Muscle layer of colon (tissue), 2 donors: ENCODE measurements at regions not wholly inside any gene's neighbourhood (a gene's known extent, or its start where the extent isn't known, plus 50 kb on each side); places are given as distances from the start of the nearest gene placed in this dataset.

Experiments
- H3K27ac ChIP-seq: one replicate; pipeline ENCODE4 v1.7.0; 2013; ENCODE audit warnings: low read depth, mild to moderate bottlenecking, low read length, moderate library complexity
- H3K27me3 ChIP-seq, 2 donors: one replicate each; pipeline ENCODE4 v1.7.0; 2013; ENCODE audit warnings: low read length in 2 of 2, mild to moderate bottlenecking in 2 of 2; ENCODE audit not compliant: insufficient read depth in 2 of 2, control insufficient read depth in 1 of 2
- H3K36me3 ChIP-seq: one replicate; pipeline ENCODE4 v1.7.0; 2013; ENCODE audit warnings: mild to moderate bottlenecking, low read length; ENCODE audit not compliant: insufficient read depth
- H3K4me1 ChIP-seq: one replicate; pipeline ENCODE4 v1.7.0; 2013; ENCODE audit warnings: mild to moderate bottlenecking, low read length; ENCODE audit not compliant: insufficient read depth
- H3K4me3 ChIP-seq, 2 donors: one replicate each; pipeline ENCODE4 v1.7.0; 2013; ENCODE audit warnings: low read length in 2 of 2, low read depth in 1 of 2, mild to moderate bottlenecking in 1 of 2, moderate library complexity in 1 of 2
- H3K9ac ChIP-seq: one replicate; pipeline ENCODE4 v1.7.0; 2013; ENCODE audit warnings: low read length
- H3K9me3 ChIP-seq: one replicate; pipeline ENCODE4 v1.7.0; 2013; ENCODE audit warnings: mild to moderate bottlenecking, low read length
- donor health status: abdominal sarcoma.
- donor health status: Adenocarcinoma of cecum.

DNA sequence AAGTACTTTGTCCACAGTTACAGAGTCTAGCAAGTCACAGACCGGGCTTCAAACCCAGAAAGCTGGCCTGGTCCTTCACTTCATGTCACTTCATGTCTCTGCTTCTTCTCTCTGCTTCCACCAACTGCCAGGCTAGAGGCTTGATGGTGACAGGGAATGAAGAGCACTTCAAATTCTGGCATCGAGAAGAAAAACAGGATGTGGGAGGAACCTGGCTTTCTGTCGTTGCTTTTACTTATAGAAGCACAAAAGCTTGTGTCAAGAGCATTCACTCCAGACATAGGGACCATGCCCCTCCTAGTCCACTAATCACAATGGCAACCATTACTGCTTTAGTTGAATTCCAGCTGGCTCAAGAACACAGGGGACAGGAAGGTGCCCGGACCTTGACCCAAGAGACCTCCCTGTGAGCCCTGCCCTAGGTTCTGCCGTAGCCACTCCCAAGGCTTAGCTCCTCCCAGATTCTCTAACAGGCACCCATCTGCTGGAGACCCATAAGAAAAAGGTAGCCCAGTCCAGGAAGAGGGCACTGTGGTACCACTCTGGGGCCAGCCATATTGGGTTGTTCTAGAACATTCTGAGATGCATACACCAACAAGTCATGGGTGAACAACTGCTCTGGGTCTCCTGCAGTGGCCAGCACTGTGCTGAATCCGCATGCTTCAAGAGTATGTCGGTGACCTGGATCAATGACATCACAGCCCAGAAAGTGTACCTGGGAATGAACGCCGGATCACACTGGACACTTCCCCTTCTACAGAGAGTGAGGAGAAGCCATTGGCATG lies 181.8 kb downstream of the C16orf95 start:
- Histone ChIP-seq H3K27me3 (no peaks in the 10 kb centered on the region), H3K9me3 (no peaks in the 10 kb centered on the region), H3K4me1 (no peaks in the 10 kb centered on the region), H3K36me3 (no peaks in the 10 kb centered on the region), H3K9ac (no peak overlapping the region), H3K27ac (no peak overlapping the region), H3K4me3 (no peak overlapping the region)

DNA sequence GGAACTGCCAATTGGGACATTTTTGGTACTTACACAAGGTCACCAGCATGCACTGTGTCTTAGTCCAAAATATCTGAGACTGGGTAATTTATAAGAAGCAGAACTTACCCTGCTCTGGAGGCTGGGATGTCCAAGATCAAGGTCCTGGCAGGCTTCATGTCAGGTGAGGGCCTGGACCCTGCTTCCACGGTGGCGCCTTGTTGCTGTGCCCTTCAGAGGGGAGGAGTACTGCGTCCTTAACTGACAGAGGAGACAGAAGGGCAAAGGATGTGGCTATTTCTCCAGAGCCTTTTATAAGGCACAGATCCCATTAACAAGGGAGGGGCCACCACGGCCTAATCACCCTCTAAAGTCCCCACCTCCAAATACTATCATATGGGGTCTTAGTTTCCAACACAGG lies 178.9 kb downstream of the C16orf95 start:
- Histone ChIP-seq H3K9ac (no peak overlapping the region), H3K27me3 (no peaks in the 10 kb centered on the region), H3K27ac (no peak overlapping the region), H3K4me3 (no peak overlapping the region), H3K36me3 (no peaks in the 10 kb centered on the region), H3K9me3 (no peaks in the 10 kb centered on the region), H3K4me1 (no peaks in the 10 kb centered on the region)

DNA sequence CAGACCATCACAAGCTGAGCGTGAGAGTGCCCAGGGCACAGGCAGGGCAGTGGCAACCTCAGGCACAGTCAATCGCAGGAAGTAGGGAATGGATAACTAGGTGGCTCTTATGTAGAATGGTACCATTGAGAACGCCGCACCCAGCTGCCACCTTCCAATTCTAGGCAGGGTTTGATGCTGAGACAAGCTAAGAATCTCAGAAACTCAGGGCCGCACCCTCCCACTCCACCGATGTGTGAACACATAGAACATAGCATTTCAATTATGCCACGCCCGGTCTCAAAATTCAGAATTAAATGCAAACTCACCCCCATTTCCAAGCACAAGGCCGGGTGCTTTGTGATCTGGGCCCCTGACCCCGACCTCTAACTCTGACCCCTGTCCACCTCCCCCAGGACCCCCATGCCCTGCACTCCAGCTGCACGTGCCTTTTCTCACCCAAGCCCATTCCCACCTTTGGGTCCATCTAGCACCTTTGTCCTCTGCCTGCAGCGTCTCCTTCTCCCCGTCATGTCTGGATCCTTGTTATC lies 178.4 kb downstream of the C16orf95 start:
- no peaks in the 10 kb centered on the region for H3K9me3 ChIP-seq
- H3K4me1 ChIP-seq, result no peaks in the 10 kb centered on the region
- H3K27me3 ChIP-seq, result no peaks in the 10 kb centered on the region
- H3K36me3 ChIP-seq, result no peaks in the 10 kb centered on the region
- no peak overlapping the region for H3K4me3 ChIP-seq
- H3K9ac ChIP-seq, result no peak overlapping the region
- H3K27ac ChIP-seq, result no peak overlapping the region

DNA sequence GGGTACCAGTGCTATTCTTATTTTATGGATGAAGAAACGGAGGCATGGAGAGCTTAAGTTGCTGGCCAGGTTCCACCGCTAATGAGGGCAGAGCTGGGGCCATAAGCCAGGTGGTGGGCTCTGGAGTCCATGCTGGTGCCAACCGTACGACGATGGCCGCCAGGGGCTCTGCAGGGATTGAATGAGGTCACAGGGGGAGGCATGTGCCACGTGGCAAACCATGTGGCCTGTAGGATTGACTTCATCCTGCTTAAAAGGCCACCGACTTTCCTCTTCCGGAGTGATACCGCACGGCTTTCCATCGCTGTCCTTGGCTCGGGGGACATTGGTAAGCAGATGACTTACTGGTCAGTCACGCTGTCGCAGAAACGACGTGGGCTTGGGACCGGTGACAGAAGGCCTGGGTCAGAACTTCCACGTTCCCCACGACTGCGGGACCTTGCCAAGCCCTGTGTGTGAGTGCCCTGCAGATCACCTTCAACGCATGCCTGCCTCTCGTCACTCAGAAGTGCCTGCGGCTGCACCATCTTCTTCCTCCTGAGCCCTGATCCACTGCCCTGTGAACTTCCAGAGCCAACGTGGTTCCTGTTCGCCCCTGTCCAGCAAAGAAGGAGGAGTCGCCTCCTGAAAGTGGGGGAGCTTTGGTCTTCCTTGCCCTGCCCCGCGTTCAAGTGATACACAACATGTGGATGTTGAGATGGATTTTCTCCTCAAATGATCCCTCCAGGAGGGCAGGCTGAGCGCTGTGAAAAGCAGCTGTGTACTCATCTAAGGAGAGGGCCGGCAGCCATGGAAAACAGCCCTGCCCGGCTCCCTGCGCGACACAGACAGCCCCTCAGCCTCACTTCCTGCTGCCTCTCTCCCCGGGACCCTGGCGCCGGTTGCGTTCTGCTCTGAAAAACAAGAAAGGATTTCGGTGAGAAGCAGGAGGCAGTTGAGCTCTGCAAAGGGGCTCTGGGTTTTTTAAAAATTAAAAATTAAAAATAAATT lies 176.7 kb downstream of the C16orf95 start:
- Histone ChIP-seq H3K9me3 (no peaks in the 10 kb centered on the region), H3K9ac (no peak overlapping the region), H3K27ac (no peak overlapping the region), H3K4me3 (no peak overlapping the region), H3K27me3 (no peaks in the 10 kb centered on the region), H3K36me3 (no peaks in the 10 kb centered on the region), H3K4me1 (no peaks in the 10 kb centered on the region)

DNA sequence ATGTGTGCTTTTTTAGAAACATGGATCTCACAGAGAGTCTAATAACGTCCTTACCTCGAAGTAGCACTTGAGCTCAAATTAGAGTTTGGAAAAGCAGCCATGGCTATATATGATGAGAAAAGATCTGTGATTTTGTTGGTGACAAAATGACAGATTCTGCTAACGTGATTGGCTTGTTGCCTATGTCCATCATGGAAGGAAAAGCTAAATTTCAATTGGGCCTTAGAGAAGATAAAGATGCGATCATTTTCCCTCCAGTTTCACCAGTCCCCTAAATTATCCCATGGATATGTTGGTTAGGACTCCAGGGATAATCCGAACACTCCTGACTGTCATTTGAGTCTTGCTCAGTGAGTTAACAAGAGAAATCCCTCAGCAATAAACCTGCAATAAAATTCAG lies 175.8 kb downstream of the C16orf95 start:
- H3K27me3 ChIP-seq, result no peaks in the 10 kb centered on the region
- H3K27ac ChIP-seq, result no peak overlapping the region
- H3K9me3 ChIP-seq, result no peaks in the 10 kb centered on the region
- no peak overlapping the region for H3K4me3 ChIP-seq
- no peaks in the 10 kb centered on the region for H3K36me3 ChIP-seq
- H3K4me1 ChIP-seq, result no peaks in the 10 kb centered on the region
- H3K9ac ChIP-seq, result no peak overlapping the region

DNA sequence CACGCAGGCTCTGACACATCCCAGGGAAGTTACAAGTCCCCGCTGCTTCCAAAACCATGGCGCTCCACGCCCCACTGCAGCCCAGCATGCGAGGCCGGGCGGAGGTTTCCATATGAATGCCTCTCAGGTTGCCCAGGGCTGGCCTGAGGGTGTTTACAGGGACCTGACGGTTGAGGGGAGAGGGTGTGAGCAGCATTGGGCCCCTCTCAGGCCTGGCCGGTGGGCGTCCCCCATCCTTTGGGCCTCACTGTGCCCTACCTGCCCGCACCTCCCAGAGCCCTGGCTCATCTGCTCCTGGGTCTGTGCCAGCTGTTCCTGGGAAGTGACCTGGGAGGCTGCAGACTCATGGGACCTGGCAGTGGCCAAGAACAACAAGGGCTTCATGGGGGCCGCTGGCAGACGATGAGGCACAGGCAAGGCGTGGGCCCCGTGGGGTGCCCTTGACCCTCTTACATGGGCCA lies 173.5 kb downstream of the C16orf95 start:
- no peaks in the 10 kb centered on the region for H3K9me3 ChIP-seq
- H3K27ac ChIP-seq, result no peak overlapping the region
- H3K36me3 ChIP-seq, result no peaks in the 10 kb centered on the region
- no peaks in the 10 kb centered on the region for H3K27me3 ChIP-seq
- H3K4me3 ChIP-seq, result no peak overlapping the region
- no peak overlapping the region for H3K9ac ChIP-seq
- H3K4me1 ChIP-seq, result no peaks in the 10 kb centered on the region

DNA sequence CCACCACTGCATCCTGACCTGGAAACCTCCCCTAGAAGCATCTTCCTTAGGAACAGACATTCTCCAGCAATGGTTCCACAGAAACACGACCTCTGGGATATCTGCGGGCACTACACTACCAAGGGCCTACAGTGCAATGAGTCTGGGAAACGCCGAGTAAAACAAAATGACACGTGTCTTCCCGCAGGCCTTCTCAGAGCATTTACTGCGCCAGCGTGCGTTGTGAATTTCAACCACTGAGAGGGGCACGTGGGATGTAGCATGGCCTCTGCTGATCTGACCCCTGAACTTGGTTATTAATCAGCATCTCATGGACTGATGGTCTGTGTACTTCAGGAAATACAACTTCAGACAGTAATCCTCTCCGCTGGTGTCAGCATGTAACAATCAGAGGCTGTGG lies 173.0 kb downstream of the C16orf95 start:
- Histone ChIP-seq H3K4me3 (no peak overlapping the region), H3K27ac (no peak overlapping the region), H3K27me3 (no peaks in the 10 kb centered on the region), H3K36me3 (no peaks in the 10 kb centered on the region), H3K4me1 (no peaks in the 10 kb centered on the region), H3K9ac (no peak overlapping the region), H3K9me3 (no peaks in the 10 kb centered on the region)

DNA sequence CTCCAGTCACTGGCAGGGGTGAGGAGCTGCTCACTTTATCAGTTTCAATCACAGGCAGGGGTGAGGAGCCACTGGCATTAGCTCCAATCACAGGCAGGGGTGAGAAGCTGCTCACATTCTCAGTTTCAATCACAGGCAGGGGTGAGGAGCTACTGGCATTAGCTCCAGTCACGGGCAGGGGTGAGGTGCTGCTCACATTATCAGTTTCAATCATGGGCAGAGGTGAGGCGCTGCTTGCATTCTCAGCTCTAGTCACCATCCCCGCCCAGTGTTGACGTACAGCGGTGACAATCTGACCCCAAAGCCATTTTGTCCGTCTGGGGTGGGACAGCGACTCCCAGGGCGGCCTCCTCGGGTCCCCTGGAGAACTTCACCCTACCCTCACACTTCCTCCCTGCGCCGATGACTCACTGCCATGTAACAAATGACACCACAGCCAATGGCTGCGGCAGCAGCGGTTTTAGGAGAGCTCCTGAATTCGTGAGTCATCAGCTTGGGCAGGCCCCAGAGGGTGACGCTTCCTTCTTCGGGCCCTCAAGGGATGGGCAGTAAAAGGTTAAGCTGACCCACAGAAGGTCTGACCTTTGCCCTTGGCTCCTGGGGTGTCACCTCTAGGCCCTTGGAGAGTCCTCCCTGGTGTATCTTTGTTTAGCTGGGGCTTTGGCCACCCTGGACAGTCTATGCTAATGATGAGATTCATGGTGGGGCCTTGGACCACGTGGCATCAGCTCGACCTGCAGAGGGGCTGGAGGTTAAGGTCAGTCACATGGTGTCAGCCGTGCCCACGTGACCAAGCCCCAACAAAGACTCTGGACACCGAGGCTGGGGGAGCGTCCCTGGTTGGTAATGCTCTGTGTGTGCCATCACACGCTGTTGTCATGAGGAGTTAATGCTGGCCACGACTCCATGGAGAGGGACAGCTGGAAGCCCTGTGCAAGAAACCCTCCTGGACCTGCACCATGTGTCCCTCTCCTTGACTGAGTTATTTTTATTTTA lies 171.7 kb downstream of the C16orf95 start:
- no peaks in the 10 kb centered on the region for H3K27me3 ChIP-seq
- H3K36me3 ChIP-seq, result no peaks in the 10 kb centered on the region
- no peaks in the 10 kb centered on the region for H3K9me3 ChIP-seq
- H3K4me3 ChIP-seq, result no peak overlapping the region
- H3K9ac ChIP-seq, result no peak overlapping the region
- H3K4me1 ChIP-seq, result no peaks in the 10 kb centered on the region
- H3K27ac ChIP-seq, result no peak overlapping the region

DNA sequence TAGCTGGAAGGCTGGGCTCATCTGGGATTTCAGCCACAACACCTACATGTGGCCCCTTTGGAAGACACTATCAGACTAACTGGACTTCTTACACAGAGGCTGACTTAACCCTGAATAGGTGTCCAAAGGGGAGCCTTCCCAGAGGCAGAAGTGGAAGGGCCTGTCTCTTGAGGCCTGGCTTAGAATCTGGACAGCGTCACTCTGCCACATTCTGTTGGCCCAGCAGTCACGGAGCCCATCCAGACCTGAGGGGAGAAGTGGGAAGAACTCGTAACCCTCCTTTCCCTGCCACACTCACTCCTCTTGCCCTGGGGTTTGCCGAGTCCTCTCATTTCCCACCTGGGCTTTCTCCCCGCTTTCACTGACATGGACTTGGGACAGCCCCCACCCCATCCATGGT lies 170.5 kb downstream of the C16orf95 start:
- no peaks in the 10 kb centered on the region for H3K27me3 ChIP-seq
- H3K4me1 ChIP-seq, result no peaks in the 10 kb centered on the region
- no peak overlapping the region for H3K27ac ChIP-seq
- H3K9ac ChIP-seq, result no peak overlapping the region
- H3K36me3 ChIP-seq, result no peaks in the 10 kb centered on the region
- H3K4me3 ChIP-seq, result no peak overlapping the region
- no peaks in the 10 kb centered on the region for H3K9me3 ChIP-seq

DNA sequence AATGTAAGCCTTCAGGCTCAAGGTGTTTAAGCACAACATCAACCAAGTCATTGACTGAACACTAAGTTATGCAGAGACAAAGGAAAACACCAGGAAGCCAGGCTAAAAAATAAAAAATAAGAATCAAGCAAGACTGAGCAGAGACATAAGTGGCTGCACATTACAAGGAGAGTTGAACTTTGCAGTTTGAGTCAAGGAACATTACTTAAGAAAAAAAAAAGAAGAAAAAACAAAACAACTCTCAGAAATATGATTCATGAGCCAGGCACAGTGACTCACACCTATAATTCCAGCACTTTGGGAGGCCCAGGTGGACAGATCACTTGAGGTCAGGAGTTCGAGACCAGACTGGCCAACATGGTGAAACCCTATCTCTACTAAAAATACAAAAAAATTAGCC lies 168.1 kb downstream of the C16orf95 start:
- Histone ChIP-seq H3K4me3 (no peak overlapping the region), H3K9me3 (no peaks in the 10 kb centered on the region), H3K27ac (no peak overlapping the region), H3K27me3 (no peaks in the 10 kb centered on the region), H3K4me1 (no peaks in the 10 kb centered on the region), H3K36me3 (no peaks in the 10 kb centered on the region), H3K9ac (no peak overlapping the region)
